Left lung (tissue), 4 donors: ENCODE measurements at regions not wholly inside any gene's neighbourhood (a gene's known extent, or its start where the extent isn't known, plus 50 kb on each side); places are given as distances from the start of the nearest gene placed in this dataset.

Source experiments
- ATAC-seq: fragments of 200-7000 bp; cut with Tn5 transposase; one replicate; pipeline ENCODE4 v1.9.1; 2020; ENCODE audit warnings: moderate library complexity
- DNase-seq, 4 donors: peaks; one replicate each; pipeline ENCODE4 v3.0.0-alpha.2; 2013 to 2020
- H3K27ac ChIP-seq, 2 donors: fragments of 200-600 bp; sonication (generic) in 1 of 2; one replicate each; pipeline versions ENCODE4 v1.5.0 to v1.8.0; 2020 to 2021
- H3K27me3 ChIP-seq, 2 donors: fragments of 200-600 bp; sonication (generic) in 1 of 2; one replicate each; pipeline versions ENCODE4 v1.5.0 to v1.8.0; 2020 to 2021
- H3K36me3 ChIP-seq, 2 donors: fragments of 200-600 bp; sonication (generic) in 1 of 2; one replicate each; pipeline versions ENCODE4 v1.5.0 to v1.8.0; 2020 to 2021
- H3K4me1 ChIP-seq, 2 donors: fragments of 200-600 bp; one replicate each; pipeline ENCODE4 v1.8.0; 2021
- H3K4me3 ChIP-seq, 2 donors: fragments of 200-600 bp; sonication (generic) in 1 of 2; one replicate each; pipeline versions ENCODE4 v1.5.0 to v1.8.0; 2020 to 2021; ENCODE audit warnings: mild to moderate bottlenecking in 1 of 2
- H3K9me3 ChIP-seq, 2 donors: fragments of 200-600 bp; sonication (generic) in 1 of 2; one replicate each; pipeline versions ENCODE4 v1.5.0 to v1.8.0; 2020 to 2021
- intact Hi-C, 2 donors: fragments of 100-400 bp; cut with DNase I; formaldehyde crosslinking; loops; one replicate each; pipeline versions ENCODE4 v1.11.2 to v1.14.2; 2022
- TF ChIP-seq, protein P1 (sequence below), 2 donors: fragments of 200-600 bp; sonication (generic) in 1 of 2; IDR thresholded peaks; one replicate each; pipeline versions ENCODE4 v1.5.0 to v1.8.0; 2021; ENCODE audit warnings: antibody characterized with exemption in 2 of 2
- donor health status: DM: no; HTN: yes; CAD: no.
- donor health status: DM: no; HTN: no; CAD: no.

DNA sequence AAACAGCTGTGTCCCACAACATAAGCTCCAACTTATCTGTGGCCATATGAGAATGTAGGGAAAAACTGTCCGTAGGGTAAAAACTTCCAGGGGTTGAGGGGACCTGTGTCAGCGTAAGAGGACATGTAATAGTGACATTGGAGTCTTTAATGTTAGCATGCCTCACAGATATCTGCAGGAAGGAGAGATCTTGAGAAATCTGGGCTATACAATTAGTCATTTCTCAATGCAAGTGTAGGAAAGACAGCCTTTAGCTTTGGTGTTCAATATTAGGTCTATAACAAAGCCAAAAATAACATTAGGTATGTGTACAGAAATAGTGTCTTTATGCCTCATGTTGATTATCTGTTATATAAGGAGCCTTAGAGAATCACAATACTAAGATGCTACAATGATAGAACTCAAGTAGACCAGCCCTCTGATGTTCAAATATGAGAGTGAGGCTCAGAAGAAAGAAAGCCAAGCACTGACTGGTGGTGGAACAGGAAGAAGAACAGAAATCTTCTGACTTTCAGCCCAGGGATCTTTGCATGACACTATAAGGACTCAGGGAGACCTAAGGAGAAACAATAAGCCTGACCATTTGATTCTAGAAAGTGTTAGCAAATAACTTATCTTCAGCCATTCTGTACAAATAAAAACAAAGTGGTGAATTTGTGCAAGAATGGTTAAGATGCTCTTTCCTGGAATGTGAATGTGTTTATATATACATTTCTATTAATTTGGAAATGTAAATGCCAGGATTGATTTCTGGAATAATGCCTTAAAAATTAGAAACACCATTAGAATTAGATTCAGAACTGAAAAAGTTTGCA, 152.6 kb downstream of the ZC3H11B start:
- Histone ChIP-seq H3K4me3 (no peak overlapping the region), H3K27ac (peak overlapping the region in 1 of 2 donors; percentile 13), H3K4me1 (peaks cover 0 to 3% of the 10 kb centered on the region in 2 donors), H3K36me3 (no peaks in the 10 kb centered on the region), H3K27me3 (no peaks in the 10 kb centered on the region), H3K9me3 (no peaks in the 10 kb centered on the region)
- intact Hi-C loops, result no loop called here
- DNase-seq, result no peak
- no peak for ATAC-seq
- TF ChIP-seq, protein P1, sequence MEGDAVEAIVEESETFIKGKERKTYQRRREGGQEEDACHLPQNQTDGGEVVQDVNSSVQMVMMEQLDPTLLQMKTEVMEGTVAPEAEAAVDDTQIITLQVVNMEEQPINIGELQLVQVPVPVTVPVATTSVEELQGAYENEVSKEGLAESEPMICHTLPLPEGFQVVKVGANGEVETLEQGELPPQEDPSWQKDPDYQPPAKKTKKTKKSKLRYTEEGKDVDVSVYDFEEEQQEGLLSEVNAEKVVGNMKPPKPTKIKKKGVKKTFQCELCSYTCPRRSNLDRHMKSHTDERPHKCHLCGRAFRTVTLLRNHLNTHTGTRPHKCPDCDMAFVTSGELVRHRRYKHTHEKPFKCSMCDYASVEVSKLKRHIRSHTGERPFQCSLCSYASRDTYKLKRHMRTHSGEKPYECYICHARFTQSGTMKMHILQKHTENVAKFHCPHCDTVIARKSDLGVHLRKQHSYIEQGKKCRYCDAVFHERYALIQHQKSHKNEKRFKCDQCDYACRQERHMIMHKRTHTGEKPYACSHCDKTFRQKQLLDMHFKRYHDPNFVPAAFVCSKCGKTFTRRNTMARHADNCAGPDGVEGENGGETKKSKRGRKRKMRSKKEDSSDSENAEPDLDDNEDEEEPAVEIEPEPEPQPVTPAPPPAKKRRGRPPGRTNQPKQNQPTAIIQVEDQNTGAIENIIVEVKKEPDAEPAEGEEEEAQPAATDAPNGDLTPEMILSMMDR (IDR thresholded peaks at IDR 0.05), result no peak

DNA sequence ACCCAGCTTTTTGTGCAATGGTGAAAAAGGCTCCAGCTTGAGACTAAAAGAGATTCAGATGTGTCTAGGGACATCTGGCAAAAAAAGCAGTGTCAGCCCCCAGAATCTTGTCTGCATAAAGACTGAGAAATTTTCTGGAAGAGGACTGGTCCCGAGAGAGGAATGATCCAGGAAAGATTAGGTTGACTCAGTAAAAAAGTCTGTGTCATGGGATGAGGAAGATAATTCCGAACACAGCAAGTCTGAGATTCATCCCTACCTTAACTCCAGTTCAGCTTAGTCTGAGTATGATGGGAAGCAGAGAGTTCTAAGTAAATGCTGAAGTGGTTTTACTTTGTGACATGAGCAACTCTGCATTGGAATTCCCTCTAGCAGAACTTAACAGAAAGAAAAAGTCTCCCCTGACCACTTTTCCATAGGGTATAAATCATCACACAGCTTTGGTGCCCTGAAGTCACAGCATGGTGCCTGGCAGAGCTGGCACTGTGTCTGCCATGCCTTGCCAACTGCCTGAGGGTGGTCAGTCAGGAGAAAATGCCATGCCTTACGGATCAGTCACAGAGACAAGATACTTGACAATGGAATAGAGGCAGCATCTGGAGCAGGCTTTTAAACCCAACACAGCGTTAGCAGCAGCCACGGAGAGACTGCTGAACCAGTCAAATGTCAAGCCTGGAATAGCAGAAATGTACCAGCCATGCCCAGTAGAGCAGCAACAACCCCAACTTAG, 153.4 kb downstream of the ZC3H11B start:
- no peaks in the 10 kb centered on the region for H3K27me3 ChIP-seq
- no peaks in the 10 kb centered on the region for H3K9me3 ChIP-seq
- TF ChIP-seq, protein P1 (IDR thresholded peaks at IDR 0.05), result no peak
- intact Hi-C loops, result no loop called here
- DNase-seq (no peak), ATAC-seq (no peak)
- H3K4me3 ChIP-seq, result no peak overlapping the region
- no peaks in the 10 kb centered on the region for H3K36me3 ChIP-seq
- peaks cover 0 to 3% of the 10 kb centered on the region in 2 donors for H3K4me1 ChIP-seq
- no peak overlapping the region for H3K27ac ChIP-seq

DNA sequence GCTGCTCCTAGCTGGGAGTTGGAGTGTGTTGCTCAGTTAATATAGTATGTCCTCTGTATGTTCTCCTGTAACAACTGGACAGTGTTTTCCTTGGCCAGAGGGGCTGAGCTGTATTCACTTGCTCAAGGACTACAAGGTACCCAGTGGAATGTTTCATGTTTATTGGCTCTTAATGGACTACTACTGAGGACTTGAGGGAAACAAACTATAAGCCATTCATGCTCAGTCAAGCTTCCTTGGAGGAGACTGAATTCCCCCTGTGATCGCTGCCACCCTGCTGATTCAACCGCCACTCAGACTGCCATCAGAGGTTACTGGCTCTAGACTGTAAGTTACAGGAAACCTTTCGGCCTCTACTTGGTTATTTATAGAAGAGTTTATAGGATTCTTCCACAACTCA, 166.6 kb downstream of the ZC3H11B start:
- no peaks in the 10 kb centered on the region for H3K4me1 ChIP-seq
- no peaks in the 10 kb centered on the region for H3K36me3 ChIP-seq
- no peak for ATAC-seq
- DNase-seq, result no peak
- H3K27ac ChIP-seq, result no peak overlapping the region
- H3K4me3 ChIP-seq, result no peak overlapping the region
- no peaks in the 10 kb centered on the region for H3K9me3 ChIP-seq
- intact Hi-C loops, result no loop called here
- no peaks in the 10 kb centered on the region for H3K27me3 ChIP-seq
- TF ChIP-seq, protein P1 (IDR thresholded peaks at IDR 0.05), result no peak

DNA sequence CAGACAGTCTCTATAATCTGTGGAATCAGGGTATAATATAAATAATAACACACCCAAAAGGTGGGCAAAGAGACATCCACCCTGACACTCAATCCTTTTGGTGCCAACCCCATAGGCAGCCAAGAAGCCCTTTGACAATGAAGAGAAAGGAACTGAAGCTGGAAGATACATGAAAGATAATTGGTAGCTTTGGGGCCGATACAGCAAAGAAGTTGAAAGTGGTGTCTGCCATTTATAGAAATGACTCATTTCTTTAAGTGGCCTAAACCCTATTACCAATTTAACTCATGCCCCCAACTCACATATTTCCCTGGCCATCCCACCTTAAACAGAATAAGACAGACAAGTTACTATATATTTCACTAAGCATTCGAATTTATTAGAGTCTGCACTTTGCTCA, 167.0 kb downstream of the ZC3H11B start:
- no peaks in the 10 kb centered on the region for H3K9me3 ChIP-seq
- DNase-seq (no peak), ATAC-seq (no peak)
- TF ChIP-seq, protein P1 (IDR thresholded peaks at IDR 0.05), result no peak
- intact Hi-C loops, result no loop called here
- H3K36me3 ChIP-seq, result no peaks in the 10 kb centered on the region
- no peak overlapping the region for H3K4me3 ChIP-seq
- no peaks in the 10 kb centered on the region for H3K27me3 ChIP-seq
- H3K4me1 ChIP-seq, result no peaks in the 10 kb centered on the region
- no peak overlapping the region for H3K27ac ChIP-seq

DNA sequence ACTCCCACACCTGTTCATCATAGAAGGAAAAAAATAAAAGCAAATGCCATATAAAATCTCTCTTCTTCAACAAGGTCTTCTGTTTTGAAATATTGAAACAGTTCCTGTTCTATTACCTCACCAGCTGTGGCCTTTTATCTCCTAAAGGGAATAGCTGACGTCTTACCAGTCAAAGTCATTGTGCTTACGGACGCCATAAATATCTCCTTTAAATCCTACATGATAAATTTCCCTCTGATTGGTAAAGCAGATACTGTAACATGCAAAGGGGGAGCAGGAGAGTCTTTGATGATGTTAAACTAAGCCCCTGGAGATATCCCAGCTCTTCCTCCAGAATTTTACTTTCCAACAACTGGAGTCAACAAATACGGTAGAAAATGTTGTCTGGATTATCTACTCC, 168.4 kb downstream of the ZC3H11B start:
- intact Hi-C loops, result no loop called here
- no peaks in the 10 kb centered on the region for H3K27me3 ChIP-seq
- no peak for ATAC-seq

More for the DNA sequence above, 168.4 kb downstream of the ZC3H11B start:
- TF ChIP-seq, protein P1 (IDR thresholded peaks at IDR 0.05), result no peak
- Histone ChIP-seq H3K36me3 (no peaks in the 10 kb centered on the region), H3K4me1 (no peaks in the 10 kb centered on the region), H3K27ac (no peak overlapping the region), H3K9me3 (no peaks in the 10 kb centered on the region), H3K4me3 (no peak overlapping the region)
- no peak for DNase-seq
